ENCODE measurements at regions not wholly inside any gene's neighbourhood (a gene's known extent, or its start where the extent isn't known, plus 50 kb on each side); places are given as distances from the start of the nearest gene placed in this dataset.
"Not testable (repeated sequence)": the region's sequence is repeated elsewhere in the genome, so short reads cannot be mapped to it uniquely, and the experiment has no call there.

DNA sequence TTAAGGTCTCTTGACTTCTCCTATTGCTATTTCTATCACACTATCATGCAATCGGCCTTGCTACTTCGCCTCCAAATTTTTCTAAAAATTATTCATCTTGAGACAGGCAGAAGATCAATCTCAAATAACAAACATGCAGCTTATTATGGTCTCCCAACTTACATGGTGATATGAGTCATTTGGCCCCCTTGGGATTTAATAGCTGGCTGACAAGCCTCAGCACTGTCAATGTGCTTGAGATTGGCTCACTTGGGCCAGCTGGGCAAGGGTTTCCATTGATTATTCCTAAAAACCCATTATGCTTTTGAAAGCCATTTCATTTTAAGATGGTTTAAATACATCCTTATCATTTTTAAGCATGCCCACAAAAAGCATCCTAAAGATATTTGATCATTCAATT is 224.5 kb upstream of the NFIA start:
- DNase-seq (ENCODE audit: low read depth): no peak

DNA sequence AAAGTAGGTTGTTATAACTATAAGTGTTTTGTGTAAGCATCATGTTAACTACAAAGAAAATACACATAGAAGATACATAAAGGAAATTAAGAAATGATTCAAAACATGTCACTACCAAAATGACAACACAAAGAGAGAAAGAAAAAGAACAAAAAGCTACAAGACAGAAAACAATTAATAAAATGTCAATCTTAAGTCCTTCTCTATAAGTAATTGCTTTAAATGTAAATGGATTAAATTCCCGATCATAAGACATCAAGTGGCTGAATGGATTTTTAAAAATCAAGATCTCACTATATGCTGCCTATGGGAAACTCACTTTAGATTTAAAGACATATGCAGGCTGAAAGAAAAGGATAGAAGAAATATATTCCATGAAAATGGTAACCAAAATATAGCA is 232.3 kb upstream of the NFIA start:
- no peak for DNase-seq (ENCODE audit: low read depth)

DNA sequence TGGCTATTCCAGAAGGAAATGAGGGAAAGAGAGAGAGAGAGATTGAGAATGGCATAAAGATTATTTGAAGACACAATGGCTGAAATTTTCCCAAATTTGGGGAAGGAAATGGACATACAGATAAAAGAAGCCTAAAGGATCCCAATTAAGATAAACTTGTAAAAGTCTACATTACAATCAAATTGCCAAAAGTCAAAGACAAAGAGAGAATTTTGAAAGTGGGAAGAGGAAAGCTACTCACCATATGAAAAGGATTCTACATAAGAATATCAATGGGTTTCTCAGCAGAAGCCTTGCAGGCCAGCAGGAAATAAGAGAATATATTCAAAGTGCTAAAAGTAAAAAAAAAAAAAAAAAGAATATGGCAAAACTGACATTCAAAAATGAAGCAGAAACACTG is 233.0 kb upstream of the NFIA start:
- no peak for DNase-seq (ENCODE audit: low read depth)

DNA sequence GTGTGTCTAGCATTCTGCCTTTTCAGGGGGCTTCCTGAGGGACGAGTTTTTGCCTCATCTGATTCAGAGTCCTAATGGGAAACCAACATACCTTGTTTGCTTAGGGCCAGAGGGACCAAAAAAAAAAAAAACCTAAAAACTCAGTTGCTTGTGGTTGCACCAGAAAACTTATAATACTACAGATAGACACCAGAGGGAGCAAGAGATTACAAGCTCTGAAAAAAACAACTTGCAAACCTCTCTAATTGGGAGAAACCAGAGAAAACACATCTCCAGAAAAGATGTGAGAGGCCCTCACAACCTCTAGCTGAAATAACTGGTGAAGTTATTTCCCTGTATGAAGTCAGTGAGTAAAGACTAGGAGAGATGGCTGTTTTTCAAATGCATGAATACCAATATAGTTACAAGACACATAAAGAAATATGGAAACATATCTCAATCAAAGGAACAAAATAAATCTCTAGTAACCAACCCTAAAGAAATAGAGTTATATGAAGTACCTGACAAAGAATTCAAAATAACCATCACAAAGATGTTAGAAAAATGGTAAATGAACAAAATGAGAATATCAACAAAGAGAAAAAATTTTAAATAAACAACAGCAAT is 233.7 kb upstream of the NFIA start:
- peak; percentile 57 for DNase-seq (ENCODE audit: low read depth)

DNA sequence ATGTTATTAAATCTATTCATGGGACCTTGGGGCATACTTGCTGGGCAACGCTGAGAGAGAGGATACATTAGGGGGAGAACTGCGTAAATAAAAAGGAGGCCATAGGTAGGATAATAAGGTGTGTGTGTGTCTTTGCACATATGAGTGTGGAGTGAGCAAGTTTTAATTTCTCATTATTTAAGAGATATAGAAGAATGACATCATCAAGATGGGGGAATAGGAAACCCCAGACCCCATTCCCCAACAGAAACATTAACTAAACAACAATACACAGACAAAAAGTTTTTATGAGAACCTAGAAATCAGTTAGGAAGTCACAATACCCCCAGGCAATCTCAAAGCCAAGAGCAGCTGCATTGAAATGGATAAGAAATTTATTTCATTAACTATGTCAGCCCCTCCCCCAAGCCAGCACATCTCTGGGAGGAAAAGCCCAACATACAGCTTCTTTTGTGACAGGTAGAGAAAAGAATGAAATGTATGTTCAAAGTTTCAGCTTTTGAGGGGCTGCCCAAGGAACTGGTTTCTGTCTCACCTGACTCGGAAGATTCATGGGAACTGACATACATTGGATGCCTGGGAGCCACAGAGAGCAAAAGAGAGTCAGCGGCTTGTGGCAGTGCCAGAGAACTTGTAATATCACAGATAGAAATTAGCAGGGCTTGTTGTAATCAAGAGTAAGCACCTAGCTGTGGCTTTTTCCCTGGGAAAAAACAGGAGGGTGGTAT is 234.3 kb upstream of the NFIA start:
- no peak for DNase-seq (ENCODE audit: low read depth)

DNA sequence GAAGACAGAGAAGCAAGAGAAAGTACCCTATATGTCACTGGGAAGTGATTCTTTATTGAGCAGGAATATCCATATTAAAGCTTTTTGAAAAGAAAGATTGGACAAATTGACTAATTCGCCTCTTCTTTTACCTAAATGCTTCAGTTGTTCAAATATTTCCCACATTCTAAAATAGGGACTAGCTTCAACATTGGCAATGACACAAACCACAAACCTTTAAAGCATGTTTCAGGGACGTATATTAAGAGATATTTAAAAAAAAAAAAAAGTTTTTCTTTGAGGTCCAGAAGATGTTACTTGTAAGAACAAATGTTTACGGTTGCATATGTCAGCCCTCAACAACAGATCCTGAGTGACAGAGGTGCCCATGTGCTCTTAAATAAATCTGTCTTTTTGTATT is 235.0 kb upstream of the NFIA start:
- DNase-seq (ENCODE audit: low read depth): no peak

DNA sequence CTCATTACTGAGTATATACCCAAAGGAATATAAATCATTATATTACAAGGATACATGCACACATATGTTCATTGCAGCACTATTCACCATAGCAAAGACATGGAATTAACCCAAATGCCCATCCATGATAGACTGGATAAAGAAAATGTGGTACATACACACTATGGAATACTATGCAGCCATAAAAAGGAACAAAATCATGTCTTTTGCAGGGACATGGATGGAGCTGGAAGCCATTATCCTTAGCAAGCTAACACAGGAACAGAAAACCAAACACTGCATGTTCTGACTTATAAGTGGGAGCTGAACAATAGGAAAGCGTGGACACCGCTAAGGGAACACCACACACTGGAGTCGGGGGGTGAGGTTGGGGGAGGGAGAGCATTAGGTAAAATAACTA is 236.7 kb upstream of the NFIA start:
- DNase-seq (ENCODE audit: low read depth): not testable (repeated sequence)

DNA sequence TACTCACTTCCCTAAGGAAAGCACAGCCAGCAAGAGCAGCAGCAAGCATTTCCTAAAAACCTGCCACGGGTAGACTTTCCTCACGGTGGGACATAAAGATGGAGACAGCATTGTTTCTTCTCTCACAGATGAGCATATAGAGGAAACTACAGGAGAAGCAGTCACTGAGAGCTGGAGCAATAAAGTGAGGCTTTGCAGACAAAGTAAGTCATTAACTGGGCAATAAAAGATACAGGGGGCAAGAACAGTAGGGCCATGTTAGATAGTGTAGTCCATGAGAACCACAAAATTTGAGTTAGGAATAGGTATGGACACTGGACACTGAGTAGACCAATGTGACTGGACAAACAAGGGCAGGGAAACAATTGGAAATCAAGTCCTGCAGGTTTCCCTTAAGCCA is 240.1 kb upstream of the NFIA start:
- no peak for DNase-seq (ENCODE audit: low read depth)

DNA sequence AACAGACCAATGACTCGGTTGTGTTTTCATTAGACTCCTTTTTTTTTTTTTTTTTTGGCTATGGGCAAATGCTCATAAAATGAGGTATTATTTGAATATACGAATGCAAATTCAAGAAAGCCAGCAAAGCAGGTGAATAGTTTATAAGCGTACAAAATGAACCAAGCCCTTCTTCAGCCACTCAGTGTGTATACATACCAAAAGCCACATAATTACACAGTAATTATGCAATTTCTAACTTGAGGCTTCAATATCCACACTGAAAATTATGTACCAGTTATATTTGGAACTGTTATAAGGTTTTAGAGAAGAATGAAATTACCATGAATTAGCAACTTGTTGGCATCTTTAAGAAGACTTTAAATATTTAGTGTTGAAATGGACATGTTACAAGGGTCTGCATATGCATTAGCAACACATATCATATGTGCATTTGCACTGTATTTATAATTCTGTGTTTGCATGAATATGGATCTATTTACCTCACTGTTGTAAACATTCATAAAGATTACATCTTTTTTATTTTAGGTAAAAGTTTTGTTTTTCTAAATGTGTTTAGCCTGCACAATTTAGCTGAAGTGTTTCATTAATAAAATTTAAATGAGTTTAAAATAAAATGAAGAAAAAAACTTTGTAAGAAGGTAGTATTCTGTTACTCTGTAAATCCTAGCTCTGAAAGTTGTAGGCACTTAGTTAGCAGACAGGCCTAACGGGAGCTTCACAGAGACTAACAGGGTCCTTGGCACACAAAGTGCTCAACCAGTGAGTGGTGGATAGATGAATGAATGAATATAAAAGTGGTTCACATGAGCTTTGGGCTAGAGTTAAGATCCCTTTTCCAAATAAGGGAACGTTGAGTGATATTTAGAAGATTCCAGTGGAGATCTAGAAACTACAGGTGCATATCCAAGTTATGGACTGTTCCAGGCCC is 241.0 kb upstream of the NFIA start:
- no peak for DNase-seq (ENCODE audit: low read depth)

DNA sequence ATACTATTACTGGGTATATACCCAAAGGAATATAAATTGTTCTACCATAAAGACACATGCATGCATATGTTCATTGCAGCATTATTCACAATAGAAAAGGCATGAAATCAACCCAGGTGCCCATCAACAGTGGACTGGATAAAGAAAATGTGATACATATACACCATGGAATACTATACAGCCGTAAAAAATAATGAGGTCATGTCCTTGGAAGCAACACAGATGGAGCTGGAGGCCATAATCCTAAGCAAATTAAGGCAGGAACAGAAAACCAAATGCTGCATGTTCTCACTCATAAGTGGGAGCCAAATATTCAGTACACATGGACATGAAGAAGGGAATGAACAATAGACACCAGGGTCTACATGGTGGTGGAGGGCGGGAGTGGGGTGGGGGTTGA is 241.9 kb upstream of the NFIA start:
- DNase-seq (ENCODE audit: low read depth): not testable (repeated sequence)

DNA sequence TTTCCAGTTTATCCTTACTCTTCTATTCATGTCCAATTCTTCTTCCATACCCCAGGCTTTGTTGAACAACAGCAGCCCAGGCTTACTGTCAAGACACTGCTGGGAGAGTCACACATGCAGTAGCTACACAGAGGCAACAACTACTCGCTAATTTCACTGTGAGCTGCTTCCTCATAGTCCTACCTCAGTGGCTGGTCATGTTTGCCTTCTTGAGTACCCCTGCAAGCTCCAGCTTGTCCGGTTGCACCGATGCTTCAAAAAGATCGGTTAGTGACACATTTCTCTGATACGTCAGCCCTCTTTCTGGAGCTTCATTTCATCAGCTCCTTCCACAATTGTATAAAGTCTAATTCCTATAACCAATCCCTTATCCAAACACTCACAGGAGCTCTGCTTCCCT is 246.7 kb upstream of the NFIA start:
- no peak for DNase-seq (ENCODE audit: low read depth)

DNA sequence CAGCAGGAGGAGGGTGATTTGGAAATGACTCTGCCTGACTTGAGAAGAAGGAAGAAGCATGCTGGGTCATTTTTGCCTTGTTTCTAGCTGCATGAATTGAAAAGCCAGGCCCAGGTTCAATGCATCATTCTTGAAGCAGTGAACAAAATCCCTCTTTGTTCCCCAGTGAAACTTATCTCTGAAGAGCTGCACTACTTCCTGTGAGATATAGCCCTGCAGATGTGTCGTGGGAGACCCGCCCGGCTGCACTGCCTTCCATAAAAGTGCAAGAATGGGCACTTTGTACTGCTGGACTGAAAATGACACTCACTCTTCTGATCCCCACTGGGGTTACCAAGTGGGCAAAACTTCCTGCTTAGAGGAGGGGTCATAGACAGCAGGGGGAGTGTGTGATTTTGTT is 249.2 kb upstream of the NFIA start:
- DNase-seq (ENCODE audit: low read depth): no peak

DNA sequence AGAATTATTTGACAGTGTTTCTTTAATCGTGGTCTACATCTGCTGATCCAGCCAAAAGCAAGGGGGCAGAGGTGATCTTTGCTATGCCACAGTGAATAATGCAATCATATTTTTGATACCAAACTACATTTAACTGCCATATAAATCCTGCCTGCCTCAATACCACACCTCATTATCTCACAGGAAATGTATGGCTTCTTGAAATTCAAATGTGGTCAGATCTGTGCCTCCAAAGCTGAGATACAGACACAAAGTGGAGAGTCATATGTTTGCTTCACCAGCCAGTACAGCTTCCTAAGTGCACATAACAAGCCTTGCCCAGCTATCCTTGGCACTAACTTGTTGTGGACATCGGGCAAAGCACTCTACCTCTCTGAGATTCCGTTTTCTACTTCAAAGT is 250.0 kb upstream of the NFIA start:
- no peak for DNase-seq (ENCODE audit: low read depth)

DNA sequence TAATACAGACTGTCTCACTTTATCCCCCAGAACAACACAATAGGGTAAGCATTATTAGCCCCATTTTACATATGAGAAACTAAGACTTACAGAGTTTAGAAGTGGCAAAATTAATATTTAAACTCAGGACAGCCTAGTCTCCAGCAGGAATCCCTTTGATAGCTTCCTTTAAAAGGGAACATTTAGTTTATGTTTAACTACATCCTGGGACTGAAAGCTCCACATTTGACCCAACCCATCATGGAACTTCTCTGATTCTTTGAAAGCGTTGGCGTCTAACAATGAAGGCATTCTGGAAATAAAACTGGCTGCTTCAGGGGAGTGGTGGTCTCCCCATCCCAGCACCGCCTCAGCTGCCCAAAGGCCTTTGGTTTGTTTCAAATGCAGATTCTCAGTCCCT is 250.6 kb upstream of the NFIA start:
- DNase-seq (ENCODE audit: low read depth): peak; percentile 79

DNA sequence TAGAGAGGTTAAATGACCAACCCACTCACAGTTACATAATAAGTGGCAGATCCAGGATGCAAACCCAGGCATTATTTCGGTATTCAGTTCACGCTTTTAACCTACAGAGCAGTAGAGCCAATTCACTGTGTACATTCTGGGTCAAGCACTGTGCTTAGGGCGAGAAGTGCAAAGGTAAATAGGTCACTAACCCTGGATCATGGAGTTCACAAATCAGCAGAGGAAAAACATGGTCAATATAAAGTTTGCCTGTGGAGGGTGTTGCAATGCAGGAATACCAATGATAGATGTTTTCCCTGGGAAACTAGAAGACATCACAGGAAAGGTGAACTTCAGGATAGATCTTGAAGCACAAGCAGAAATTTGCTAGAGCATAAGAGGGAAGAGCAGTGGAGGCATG is 253.4 kb upstream of the NFIA start:
- DNase-seq (ENCODE audit: low read depth): no peak

DNA sequence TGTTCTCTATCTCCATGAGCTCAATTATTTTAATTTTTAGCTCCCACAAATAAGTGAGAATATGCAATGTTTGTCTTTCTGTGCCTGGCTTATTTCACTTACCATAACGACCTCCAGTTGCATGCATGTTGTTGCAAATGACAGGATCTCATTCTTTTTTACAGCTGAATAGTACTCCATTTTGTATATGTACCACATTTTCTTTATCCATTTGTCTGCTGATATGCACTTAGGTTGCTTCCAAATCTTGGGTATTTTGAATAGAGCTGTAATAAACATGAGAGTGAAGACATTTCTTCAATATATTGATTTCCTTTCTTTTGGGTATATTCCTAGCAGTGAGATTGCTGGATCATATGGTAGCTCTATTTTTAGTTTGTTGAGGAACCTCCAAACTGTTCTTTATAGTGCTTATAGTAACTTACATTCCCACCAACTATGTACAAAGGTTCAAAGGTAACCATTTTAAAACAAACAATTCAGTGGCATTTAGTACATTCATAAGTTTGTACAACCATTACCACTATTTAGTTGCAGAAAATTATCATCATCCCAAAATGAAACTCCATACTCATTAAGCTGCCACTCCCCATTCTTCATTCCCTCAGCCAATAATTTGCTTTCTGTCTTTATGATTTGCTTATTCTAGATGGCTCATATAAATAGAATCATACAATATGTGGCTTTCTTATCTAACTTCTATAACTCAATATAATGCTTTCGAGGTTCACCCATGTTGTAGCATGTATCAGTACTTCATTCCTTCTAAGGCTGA is 255.9 kb upstream of the NFIA start:
- DNase-seq (ENCODE audit: low read depth): no peak

DNA sequence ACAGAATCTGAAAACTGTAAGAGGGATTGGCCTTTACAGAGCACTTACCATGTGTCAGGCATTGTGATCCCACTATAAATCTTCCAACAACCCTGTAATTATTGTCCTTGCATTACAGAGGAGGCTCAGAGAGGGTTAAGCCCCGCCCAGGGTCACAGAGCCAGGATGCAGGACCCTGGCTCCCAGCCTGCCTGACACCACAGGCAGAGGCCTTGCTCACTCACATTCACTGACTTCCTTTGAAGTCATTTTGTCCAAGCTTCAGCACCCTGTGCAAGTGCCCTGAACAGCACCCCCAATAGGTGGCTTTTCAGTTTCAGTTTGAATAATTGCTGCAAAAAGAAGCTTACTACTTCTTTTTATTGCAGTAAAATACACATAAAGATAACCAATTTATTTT is 256.8 kb upstream of the NFIA start:
- DNase-seq (ENCODE audit: low read depth): peak; percentile 4

DNA sequence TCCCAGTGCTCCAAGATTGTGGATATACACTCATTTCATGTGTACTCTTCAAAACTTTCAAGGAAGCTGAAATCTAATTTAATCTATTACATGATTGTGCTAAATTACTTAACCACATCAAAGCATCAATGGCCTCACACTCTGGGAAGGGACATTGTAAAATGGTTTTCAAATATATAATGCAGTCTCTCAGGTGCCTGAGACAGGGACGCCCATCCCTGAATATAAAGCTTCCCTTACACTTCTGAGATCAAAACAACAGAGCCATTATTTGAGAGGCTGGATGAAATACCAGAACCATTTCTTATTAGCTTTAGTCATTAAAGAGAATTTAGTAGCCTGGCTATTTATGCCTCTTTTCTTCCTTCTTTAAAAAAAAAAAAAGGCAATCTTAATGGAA is 259.2 kb upstream of the NFIA start:
- no peak for DNase-seq (ENCODE audit: low read depth)

DNA sequence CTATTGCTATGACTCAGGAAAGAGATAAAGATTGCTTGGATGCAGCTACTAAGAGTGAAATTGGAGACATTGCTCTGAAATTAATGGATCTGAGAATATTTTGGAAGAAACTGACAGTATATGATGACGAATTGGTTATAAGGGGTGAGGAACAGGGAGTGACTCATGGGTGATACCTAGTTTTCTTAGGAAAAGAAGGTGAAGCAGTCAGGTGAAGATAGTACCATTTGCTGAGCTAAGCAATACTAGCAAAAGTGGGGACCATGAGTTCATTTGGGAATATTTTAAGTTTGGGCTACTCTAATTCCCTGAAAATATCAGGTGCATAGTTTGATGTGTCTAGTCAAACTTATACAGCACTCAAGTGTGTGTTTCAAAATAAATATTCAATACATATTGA is 260.1 kb upstream of the NFIA start:
- DNase-seq (ENCODE audit: low read depth): no peak

DNA sequence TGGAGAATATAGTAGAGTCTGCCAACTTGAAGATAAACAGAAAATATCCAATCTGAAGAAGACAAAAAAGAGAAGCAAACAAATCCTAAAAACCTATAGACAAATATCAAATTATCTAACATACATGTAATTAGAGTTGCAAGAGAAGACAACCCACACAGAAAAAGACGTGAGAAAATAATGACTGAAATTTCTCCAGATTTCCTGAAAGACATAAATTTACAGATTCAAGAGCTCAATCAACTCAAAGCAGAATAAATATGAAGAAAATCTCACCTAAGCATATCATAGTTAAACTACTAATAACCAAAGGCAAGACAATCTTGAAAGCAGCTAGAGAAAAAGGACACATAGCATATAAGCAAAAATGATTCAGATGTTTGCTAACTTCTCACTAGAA is 261.2 kb upstream of the NFIA start:
- no peak for DNase-seq (ENCODE audit: low read depth)

DNA sequence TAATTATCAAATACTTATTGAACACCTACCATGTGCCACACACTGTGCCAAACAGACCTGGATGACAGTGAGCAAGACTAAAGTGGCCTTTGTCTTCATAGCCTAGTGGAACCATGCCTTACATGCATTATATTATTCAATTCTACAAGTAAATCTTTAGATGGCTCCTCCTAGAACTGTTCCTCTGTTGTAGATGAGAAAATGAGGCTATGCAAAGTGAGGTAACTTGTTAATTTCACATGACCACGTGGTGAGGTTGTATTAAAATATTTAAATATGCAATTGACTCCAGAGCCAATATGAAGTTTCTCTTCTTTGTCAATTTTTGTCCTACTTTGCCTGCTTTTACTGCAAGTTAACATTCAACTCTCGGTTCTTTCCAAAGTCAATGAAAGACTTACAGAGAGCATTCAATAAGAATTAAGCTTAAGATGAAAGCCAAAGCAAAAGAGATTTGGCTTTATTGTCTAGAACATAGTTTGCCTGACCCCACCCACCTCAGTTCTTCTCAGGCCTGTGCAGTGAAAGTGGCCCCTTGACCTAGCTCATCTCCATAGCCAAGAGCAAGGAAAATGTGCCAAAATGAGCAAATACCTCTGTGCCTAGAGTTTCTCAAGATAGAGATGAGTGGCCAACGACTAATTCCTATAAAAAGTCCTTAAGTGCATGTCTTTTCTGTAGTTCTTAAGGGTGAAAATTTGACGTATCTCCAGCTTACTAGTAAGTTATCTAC is 263.2 kb upstream of the NFIA start:
- DNase-seq (ENCODE audit: low read depth): no peak
